Cardiac fibroblast (primary cell): ENCODE measurements at regions not wholly inside any gene's neighbourhood (a gene's known extent, or its start where the extent isn't known, plus 50 kb on each side); places are given as distances from the start of the nearest gene placed in this dataset.

ENCODE experiments used
- DNase-seq, 2 donors: peaks; one replicate each; pipeline versions ENCODE4 v3.0.0 to v3.0.0-alpha.2; 2010; ENCODE audit warnings: low read depth in 2 of 2
- H3K4me3 ChIP-seq, 2 donors: replicated peaks in 1 of 2; 1 replicate in 1 of 2; 2 replicates in 1 of 2; pipeline ENCODE4 v1.5.1; 2011; ENCODE audit warnings: low read depth in 2 of 2, low read length in 2 of 2, mild to moderate bottlenecking in 2 of 2, moderate library complexity in 1 of 2
- CTCF ChIP-seq: IDR thresholded peaks from one replicate; pipeline ENCODE4 v1.5.1; 2011; ENCODE audit warnings: low read depth, mild to moderate bottlenecking, low read length, inconsistent platforms

DNA sequence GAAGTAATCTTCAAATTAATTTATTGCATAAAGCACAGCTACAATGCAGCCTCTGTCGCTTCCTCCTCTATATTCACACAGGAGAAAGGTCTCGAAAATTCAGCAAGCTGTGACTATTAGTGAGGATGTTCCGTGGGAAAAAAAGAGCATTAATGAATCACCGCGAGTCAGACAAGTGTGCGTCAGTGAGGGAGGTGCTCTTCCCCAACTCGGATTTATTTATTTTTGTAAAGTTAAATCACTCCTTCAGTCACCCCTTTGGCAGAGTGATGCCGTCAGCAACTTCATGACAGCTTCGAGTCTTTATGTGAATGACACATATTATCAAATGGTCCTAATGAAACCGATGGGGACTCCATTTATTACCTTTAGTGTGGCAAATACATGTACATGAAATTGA is 648.9 kb upstream of the SALL3 start:
- DNase-seq: peak in 1 of 2 donors; percentile 0
- no peak for TF ChIP-seq CTCF
- no peak overlapping the region for H3K4me3 ChIP-seq

GRCh38 chr18:78352910-78353309 is 626.7 kb upstream of the SALL3 start:
- no peak for DNase-seq
- no peak overlapping the region for H3K4me3 ChIP-seq
- no peak for TF ChIP-seq CTCF

DNA sequence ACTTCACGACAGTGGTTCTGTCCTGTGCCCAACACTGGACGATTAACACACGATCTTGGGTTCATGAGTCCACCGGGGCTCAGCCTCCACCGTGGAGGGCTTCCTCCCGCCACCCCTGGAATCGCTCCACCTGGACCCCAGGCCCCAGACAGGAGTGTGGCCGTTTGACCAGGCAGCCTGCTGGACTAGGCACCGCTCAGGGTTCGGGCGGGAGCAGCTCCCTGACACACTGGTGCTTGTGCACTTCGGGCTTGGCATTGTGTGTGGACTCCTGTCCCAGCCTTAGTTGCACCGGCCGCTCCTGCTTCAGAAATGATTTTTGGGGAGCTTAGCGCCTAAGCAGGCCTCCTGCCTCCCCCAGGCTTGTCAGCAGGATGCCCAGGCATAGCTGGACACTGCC is 617.4 kb upstream of the SALL3 start:
- no peak overlapping the region for H3K4me3 ChIP-seq
- no peak for TF ChIP-seq CTCF
- no peak for DNase-seq

- no peak overlapping the region for H3K4me3 ChIP-seq
- DNase-seq: no peak
- TF ChIP-seq CTCF: no peak
Measured at GRCh38 chr18:78363556-78364387, 615.8 kb upstream of the SALL3 start.

DNA sequence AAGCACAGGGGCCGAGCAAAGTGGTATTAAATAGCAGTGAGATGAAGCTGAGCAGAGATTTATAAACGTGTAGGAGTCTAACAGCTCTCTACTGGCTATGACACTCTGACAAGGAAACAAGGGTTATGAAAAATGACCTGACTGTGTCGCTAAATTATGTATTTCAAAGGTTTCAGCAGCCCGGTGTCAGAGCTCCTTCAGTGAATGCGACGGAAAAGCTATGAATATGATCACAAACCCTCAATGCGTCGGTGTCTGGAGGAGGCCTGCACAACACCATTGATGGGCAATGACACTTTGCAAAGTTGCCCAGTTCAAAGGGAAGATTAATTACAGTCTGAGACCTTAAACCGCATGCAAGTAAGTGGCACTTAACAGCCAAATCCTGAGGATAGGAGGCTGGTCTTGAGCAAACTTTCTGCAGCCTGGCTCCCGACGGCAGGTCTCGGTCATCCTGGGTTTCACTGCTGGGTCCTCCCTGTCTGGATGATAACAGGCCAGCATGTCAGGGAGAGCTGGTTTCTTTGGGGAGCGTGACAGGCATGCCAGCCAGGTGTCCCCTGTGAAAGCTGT is 615.1 kb upstream of the SALL3 start:
- no peak overlapping the region for H3K4me3 ChIP-seq
- no peak for DNase-seq
- TF ChIP-seq CTCF: no peak

GRCh38 chr18:78367996-78368395 is 611.6 kb upstream of the SALL3 start:
- H3K4me3 ChIP-seq: no peak overlapping the region
- DNase-seq: no peak
- no peak for TF ChIP-seq CTCF

- H3K4me3 ChIP-seq: no peak overlapping the region
- TF ChIP-seq CTCF: no peak
- DNase-seq: no peak
Measured at GRCh38 chr18:78368726-78369125, 610.9 kb upstream of the SALL3 start.
